ENCODE measurements at regions not wholly inside any gene's neighbourhood (a gene's known extent, or its start where the extent isn't known, plus 50 kb on each side); places are given as distances from the start of the nearest gene placed in this dataset.

DNA sequence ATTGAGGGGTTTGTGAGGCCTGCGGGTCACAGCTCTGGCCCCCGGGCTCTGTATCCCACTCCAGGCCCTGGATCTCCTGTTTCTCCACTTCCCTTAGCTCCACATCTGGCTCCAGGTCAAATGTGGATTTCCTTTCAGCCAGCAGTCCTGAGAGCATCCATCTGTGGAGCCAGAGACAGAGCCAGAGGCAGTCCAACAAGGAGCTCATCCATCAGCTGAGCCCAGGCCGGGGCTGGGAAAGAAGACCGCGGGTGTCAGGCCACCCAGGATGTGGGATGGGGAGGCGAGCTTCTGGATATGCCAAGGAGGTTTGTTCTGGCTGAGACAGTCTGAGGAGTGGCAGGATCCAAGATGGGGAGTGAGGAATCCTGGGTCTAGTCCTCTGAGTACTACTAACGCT lies 91.7 kb downstream of the EFNB1 start:
- no peak for TF ChIP-seq POLR2AphosphoS5 (IDR thresholded peaks at IDR 0.05; ENCODE audit: low read depth)
- H3K4me3 ChIP-seq (replicated peaks; ENCODE audit: insufficient read depth, low read length): no peak overlapping the region
- DNase-seq (ENCODE audit: low read depth in 1 of 2, low spot score in 1 of 2): no peak
- no peak overlapping the region for H3K27ac ChIP-seq (replicated peaks)
- no peaks in the 10 kb centered on the region for H3K27me3 ChIP-seq (ENCODE audit: insufficient read depth, poor library complexity, severe bottlenecking)

DNA sequence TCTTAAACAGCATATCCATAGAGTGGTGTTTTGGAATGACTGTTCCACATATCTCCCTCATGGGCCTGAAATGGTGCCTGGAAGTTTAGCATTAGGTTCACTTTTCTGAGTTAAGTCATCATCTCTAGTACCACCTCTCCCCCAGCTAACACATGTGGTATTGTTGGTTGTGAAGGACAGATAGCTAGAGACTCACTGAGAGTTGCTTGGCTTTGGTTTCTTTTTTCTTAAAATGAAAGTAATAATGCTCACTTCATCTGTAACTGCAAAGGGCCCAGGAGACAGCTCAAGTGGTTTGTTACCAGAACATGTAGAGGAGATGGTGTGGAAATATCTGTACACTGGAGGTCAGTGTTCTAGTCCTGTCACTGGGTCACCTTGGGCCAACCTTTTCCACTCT lies 90.9 kb downstream of the EFNB1 start:
- no peak for DNase-seq (ENCODE audit: low read depth in 1 of 2, low spot score in 1 of 2)
- no peaks in the 10 kb centered on the region for H3K27me3 ChIP-seq (ENCODE audit: insufficient read depth, poor library complexity, severe bottlenecking)
- no peak overlapping the region for H3K4me3 ChIP-seq (replicated peaks; ENCODE audit: insufficient read depth, low read length)
- H3K27ac ChIP-seq (replicated peaks): no peak overlapping the region
- TF ChIP-seq SPI1 (IDR thresholded peaks at IDR 0.05; ENCODE audit: borderline replicate concordance, low read depth) (no peak), POLR2AphosphoS5 (IDR thresholded peaks at IDR 0.05; ENCODE audit: low read depth) (no peak), GABPA (IDR thresholded peaks at IDR 0.05; ENCODE audit: low read depth) (no peak)
- TF ChIP-seq, protein P1, sequence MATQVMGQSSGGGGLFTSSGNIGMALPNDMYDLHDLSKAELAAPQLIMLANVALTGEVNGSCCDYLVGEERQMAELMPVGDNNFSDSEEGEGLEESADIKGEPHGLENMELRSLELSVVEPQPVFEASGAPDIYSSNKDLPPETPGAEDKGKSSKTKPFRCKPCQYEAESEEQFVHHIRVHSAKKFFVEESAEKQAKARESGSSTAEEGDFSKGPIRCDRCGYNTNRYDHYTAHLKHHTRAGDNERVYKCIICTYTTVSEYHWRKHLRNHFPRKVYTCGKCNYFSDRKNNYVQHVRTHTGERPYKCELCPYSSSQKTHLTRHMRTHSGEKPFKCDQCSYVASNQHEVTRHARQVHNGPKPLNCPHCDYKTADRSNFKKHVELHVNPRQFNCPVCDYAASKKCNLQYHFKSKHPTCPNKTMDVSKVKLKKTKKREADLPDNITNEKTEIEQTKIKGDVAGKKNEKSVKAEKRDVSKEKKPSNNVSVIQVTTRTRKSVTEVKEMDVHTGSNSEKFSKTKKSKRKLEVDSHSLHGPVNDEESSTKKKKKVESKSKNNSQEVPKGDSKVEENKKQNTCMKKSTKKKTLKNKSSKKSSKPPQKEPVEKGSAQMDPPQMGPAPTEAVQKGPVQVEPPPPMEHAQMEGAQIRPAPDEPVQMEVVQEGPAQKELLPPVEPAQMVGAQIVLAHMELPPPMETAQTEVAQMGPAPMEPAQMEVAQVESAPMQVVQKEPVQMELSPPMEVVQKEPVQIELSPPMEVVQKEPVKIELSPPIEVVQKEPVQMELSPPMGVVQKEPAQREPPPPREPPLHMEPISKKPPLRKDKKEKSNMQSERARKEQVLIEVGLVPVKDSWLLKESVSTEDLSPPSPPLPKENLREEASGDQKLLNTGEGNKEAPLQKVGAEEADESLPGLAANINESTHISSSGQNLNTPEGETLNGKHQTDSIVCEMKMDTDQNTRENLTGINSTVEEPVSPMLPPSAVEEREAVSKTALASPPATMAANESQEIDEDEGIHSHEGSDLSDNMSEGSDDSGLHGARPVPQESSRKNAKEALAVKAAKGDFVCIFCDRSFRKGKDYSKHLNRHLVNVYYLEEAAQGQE (IDR thresholded peaks at IDR 0.05; ENCODE audit: insufficient replicate concordance, low read depth): no peak
- TF ChIP-seq, protein P2, sequence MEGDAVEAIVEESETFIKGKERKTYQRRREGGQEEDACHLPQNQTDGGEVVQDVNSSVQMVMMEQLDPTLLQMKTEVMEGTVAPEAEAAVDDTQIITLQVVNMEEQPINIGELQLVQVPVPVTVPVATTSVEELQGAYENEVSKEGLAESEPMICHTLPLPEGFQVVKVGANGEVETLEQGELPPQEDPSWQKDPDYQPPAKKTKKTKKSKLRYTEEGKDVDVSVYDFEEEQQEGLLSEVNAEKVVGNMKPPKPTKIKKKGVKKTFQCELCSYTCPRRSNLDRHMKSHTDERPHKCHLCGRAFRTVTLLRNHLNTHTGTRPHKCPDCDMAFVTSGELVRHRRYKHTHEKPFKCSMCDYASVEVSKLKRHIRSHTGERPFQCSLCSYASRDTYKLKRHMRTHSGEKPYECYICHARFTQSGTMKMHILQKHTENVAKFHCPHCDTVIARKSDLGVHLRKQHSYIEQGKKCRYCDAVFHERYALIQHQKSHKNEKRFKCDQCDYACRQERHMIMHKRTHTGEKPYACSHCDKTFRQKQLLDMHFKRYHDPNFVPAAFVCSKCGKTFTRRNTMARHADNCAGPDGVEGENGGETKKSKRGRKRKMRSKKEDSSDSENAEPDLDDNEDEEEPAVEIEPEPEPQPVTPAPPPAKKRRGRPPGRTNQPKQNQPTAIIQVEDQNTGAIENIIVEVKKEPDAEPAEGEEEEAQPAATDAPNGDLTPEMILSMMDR (IDR thresholded peaks at IDR 0.05; ENCODE audit: insufficient read depth, low read length): no peak

DNA sequence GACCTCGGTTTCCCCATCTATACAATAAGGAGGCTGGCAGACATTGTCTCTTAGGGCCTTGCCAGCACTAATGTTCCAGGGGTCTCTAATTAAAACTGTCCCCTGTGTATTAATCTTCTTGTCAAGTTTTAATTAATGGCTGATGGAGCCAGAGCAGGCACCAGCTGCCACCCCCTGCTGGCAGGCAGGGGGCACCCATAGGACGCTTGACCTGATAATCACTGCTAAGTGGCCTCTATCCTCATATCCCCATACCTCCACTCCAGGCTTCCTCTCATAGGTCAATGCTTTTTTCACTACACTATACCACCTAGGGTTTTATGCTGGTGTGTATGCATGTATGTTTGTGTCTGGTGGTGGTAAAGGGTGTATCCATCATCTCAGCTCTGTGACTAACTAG lies 89.4 kb downstream of the EFNB1 start:
- Histone ChIP-seq H3K4me3 (replicated peaks; ENCODE audit: insufficient read depth, low read length) (no peak overlapping the region), H3K27ac (replicated peaks) (no peak overlapping the region), H3K27me3 (ENCODE audit: insufficient read depth, poor library complexity, severe bottlenecking) (no peaks in the 10 kb centered on the region)
- TF ChIP-seq, protein P2 (IDR thresholded peaks at IDR 0.05; ENCODE audit: insufficient read depth, low read length): no peak
- TF ChIP-seq GABPA (IDR thresholded peaks at IDR 0.05; ENCODE audit: low read depth): no peak
- TF ChIP-seq POLR2AphosphoS5 (IDR thresholded peaks at IDR 0.05; ENCODE audit: low read depth): no peak
- no peak for TF ChIP-seq SPI1 (IDR thresholded peaks at IDR 0.05; ENCODE audit: borderline replicate concordance, low read depth)
- TF ChIP-seq, protein P1 (IDR thresholded peaks at IDR 0.05; ENCODE audit: insufficient replicate concordance, low read depth): no peak
- DNase-seq (ENCODE audit: low read depth in 1 of 2, low spot score in 1 of 2): no peak

DNA sequence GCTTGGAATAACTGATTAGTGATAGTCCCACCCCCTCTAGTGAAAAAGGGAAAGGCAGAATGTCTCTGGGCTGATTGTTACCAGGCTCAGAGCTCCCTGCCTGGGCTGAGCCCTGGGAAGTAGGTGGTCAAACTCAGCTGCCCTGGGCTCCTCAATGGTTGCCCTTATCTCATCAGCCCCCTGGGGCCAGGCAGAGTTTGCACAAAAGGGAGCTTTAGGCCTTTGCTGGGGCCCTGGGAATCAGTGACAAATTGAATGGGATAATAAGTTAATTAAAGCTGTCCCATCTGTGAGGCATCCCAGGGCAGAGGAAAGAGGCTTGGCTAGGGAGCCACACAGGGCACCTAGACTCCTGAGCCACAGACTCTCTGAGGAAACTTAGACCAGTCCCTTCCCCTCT lies 89.0 kb downstream of the EFNB1 start:
- no peak overlapping the region for H3K4me3 ChIP-seq (replicated peaks; ENCODE audit: insufficient read depth, low read length)
- no peak overlapping the region for H3K27ac ChIP-seq (replicated peaks)
- no peaks in the 10 kb centered on the region for H3K27me3 ChIP-seq (ENCODE audit: insufficient read depth, poor library complexity, severe bottlenecking)
- no peak for DNase-seq (ENCODE audit: low read depth in 1 of 2, low spot score in 1 of 2)
- TF ChIP-seq, protein P2 (IDR thresholded peaks at IDR 0.05; ENCODE audit: insufficient read depth, low read length): no peak
- TF ChIP-seq GABPA (IDR thresholded peaks at IDR 0.05; ENCODE audit: low read depth) (no peak), SPI1 (IDR thresholded peaks at IDR 0.05; ENCODE audit: borderline replicate concordance, low read depth) (no peak), POLR2AphosphoS5 (IDR thresholded peaks at IDR 0.05; ENCODE audit: low read depth) (no peak)
- TF ChIP-seq, protein P1 (IDR thresholded peaks at IDR 0.05; ENCODE audit: insufficient replicate concordance, low read depth): no peak

Data from HL-60 (cell line).